MM.1S (cell line): ENCODE measurements at regions not wholly inside any gene's neighbourhood (a gene's known extent, or its start where the extent isn't known, plus 50 kb on each side); places are given as distances from the start of the nearest gene placed in this dataset.

ENCODE experiments used
- DNase-seq: peaks from one replicate; pipeline ENCODE4 v3.0.0-alpha.2; 2015
- H2AFZ ChIP-seq: fragments of 300-600 bp; sonication (generic); 2 replicates; pipeline ENCODE4 v1.6.0; 2016; ENCODE audit warnings: antibody characterized with exemption, low read length
- H3F3A ChIP-seq: fragments of 300-600 bp; sonication (generic); 2 replicates; pipeline ENCODE4 v1.6.1; 2016; ENCODE audit warnings: mild to moderate bottlenecking, antibody characterized with exemption, low read length, moderate library complexity, mixed read lengths; ENCODE audit not compliant: insufficient read depth
- H3K27ac ChIP-seq: fragments of 300-600 bp; sonication (generic); 2 replicates; pipeline ENCODE4 v1.5.1; 2016; ENCODE audit warnings: mild to moderate bottlenecking, low read length
- H3K27me3 ChIP-seq: fragments of 300-600 bp; sonication (generic); replicated peaks from 2 replicates; pipeline ENCODE4 v1.6.0; 2016; ENCODE audit warnings: low read length; ENCODE audit not compliant: insufficient read depth
- H3K36me3 ChIP-seq: fragments of 300-600 bp; sonication (generic); replicated peaks from 2 replicates; pipeline ENCODE4 v1.6.1; 2016; ENCODE audit warnings: mild to moderate bottlenecking, low read length, mixed read lengths; ENCODE audit not compliant: insufficient read depth
- H3K4me1 ChIP-seq: fragments of 300-600 bp; sonication (generic); 2 replicates; pipeline ENCODE4 v1.6.1; 2016; ENCODE audit warnings: low read length, mixed read lengths
- H3K4me2 ChIP-seq: fragments of 300-600 bp; sonication (generic); 2 replicates; pipeline ENCODE4 v1.6.0; 2016; ENCODE audit warnings: low read depth, low read length
- H3K4me3 ChIP-seq: fragments of 300-600 bp; sonication (generic); 2 replicates; pipeline ENCODE4 v1.5.1; 2016; ENCODE audit warnings: low read length, mixed read lengths
- H3K79me2 ChIP-seq: fragments of 300-600 bp; sonication (generic); 2 replicates; pipeline ENCODE4 v1.6.1; 2016; ENCODE audit warnings: mixed run types, low read length, mixed read lengths
- H3K9ac ChIP-seq: fragments of 300-600 bp; sonication (generic); 2 replicates; pipeline ENCODE4 v1.6.1; 2016; ENCODE audit warnings: low read length, mixed read lengths
- H3K9me2 ChIP-seq: fragments of 300-600 bp; sonication (generic); replicated peaks from 2 replicates; pipeline ENCODE4 v1.6.1; 2016; ENCODE audit warnings: mild to moderate bottlenecking, low read length, mixed read lengths; ENCODE audit not compliant: insufficient read depth
- H3K9me3 ChIP-seq: fragments of 300-600 bp; sonication (generic); replicated peaks from 2 replicates; pipeline ENCODE4 v1.6.1; 2016; ENCODE audit warnings: mild to moderate bottlenecking, low read length, mixed read lengths; ENCODE audit not compliant: insufficient read depth
- H4K20me1 ChIP-seq: fragments of 300-600 bp; sonication (generic); 2 replicates; pipeline ENCODE4 v1.6.1; 2016; ENCODE audit warnings: mild to moderate bottlenecking, low read length, moderate library complexity, mixed read lengths; ENCODE audit not compliant: insufficient read depth
- CTCF ChIP-seq: fragments of 300-600 bp; sonication (generic); IDR thresholded peaks from 2 replicates; pipeline ENCODE4 v1.5.1; 2016; ENCODE audit warnings: antibody characterized with exemption, low read length, mixed read lengths
- EZH2 ChIP-seq: fragments of 300-600 bp; sonication (generic); optimal IDR thresholded peaks from 2 replicates; pipeline ENCODE3; 2017; ENCODE audit warnings: low read depth, mild to moderate bottlenecking, antibody characterized with exemption, low read length, mixed read lengths
- EZH2phosphoT487 ChIP-seq: fragments of 300-600 bp; sonication (generic); IDR thresholded peaks from 2 replicates; pipeline ENCODE4 v1.6.1; 2018; ENCODE audit warnings: antibody characterized with exemption, low read length

GRCh38 chr14:99099051-99099787 lies 172.8 kb downstream of the BCL11B start:
- no peaks in the 10 kb centered on the region for H3K79me2 ChIP-seq
- H3K9me3 ChIP-seq = no peaks in the 10 kb centered on the region
- no peaks in the 10 kb centered on the region for H3K9me2 ChIP-seq
- no peaks in the 10 kb centered on the region for H4K20me1 ChIP-seq
- no peak overlapping the region for H2AFZ ChIP-seq
- no peak for TF ChIP-seq EZH2phosphoT487
- no peak for TF ChIP-seq EZH2
- TF ChIP-seq CTCF = no peak
- H3K4me1 ChIP-seq = no peaks in the 10 kb centered on the region
- DNase-seq = no peak
- no peak overlapping the region for H3K27ac ChIP-seq
- no peaks in the 10 kb centered on the region for H3K36me3 ChIP-seq
- no peak overlapping the region for H3K9ac ChIP-seq
- no peak overlapping the region for H3K4me3 ChIP-seq
- no peaks in the 10 kb centered on the region for H3K27me3 ChIP-seq
- H3K4me2 ChIP-seq = no peak overlapping the region
- no peaks in the 10 kb centered on the region for H3F3A ChIP-seq

GRCh38 chr14:99100497-99101270 lies 171.3 kb downstream of the BCL11B start:
- no peaks in the 10 kb centered on the region for H3K4me1 ChIP-seq
- TF ChIP-seq EZH2phosphoT487 = no peak
- no peak for TF ChIP-seq CTCF
- no peak for TF ChIP-seq EZH2
- H3K27me3 ChIP-seq = no peaks in the 10 kb centered on the region
- no peak overlapping the region for H2AFZ ChIP-seq
- H3K9me3 ChIP-seq = no peaks in the 10 kb centered on the region
- H3F3A ChIP-seq = no peaks in the 10 kb centered on the region
- no peak overlapping the region for H3K4me2 ChIP-seq
- no peaks in the 10 kb centered on the region for H3K79me2 ChIP-seq
- no peaks in the 10 kb centered on the region for H4K20me1 ChIP-seq
- H3K9ac ChIP-seq = no peak overlapping the region
- H3K36me3 ChIP-seq = no peaks in the 10 kb centered on the region
- no peak overlapping the region for H3K27ac ChIP-seq
- DNase-seq = no peak
- no peak overlapping the region for H3K4me3 ChIP-seq
- H3K9me2 ChIP-seq = no peaks in the 10 kb centered on the region

- no peaks in the 10 kb centered on the region for H3K9me2 ChIP-seq
- H3K27me3 ChIP-seq = no peaks in the 10 kb centered on the region
- H3K9ac ChIP-seq = no peak overlapping the region
- no peak overlapping the region for H3K27ac ChIP-seq
- DNase-seq = no peak
- H3K4me2 ChIP-seq = no peak overlapping the region
- H3K4me3 ChIP-seq = no peak overlapping the region
- H2AFZ ChIP-seq = no peak overlapping the region
- no peaks in the 10 kb centered on the region for H3K36me3 ChIP-seq
- no peaks in the 10 kb centered on the region for H4K20me1 ChIP-seq
- no peak for TF ChIP-seq CTCF
- TF ChIP-seq EZH2phosphoT487 = no peak
- TF ChIP-seq EZH2 = no peak
- H3K4me1 ChIP-seq = no peaks in the 10 kb centered on the region
- H3F3A ChIP-seq = no peaks in the 10 kb centered on the region
- H3K9me3 ChIP-seq = no peaks in the 10 kb centered on the region
- H3K79me2 ChIP-seq = no peaks in the 10 kb centered on the region
Measured at GRCh38 chr14:99101855-99102461, 170.0 kb downstream of the BCL11B start.
